ENCODE measurements at regions not wholly inside any gene's neighbourhood (a gene's known extent, or its start where the extent isn't known, plus 50 kb on each side); places are given as distances from the start of the nearest gene placed in this dataset.

DNA sequence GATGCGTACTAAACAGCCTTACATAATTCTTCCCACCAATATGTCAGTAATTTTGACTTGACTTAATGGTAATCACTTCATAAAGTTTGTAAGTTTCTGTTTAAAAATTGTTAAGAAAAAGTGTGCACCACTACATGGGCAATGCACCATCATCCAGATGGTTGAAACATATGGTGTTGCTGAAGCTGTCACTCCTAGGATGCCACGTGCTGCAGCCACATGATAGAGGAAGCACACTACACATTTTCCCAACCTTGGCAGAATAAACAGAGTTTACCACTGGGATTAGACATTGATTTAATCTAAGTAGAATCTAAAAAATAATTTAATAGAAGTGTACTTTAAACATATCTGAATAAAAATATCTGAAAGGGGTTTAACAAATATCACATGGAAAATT, 1209.9 kb downstream of the NSUN3 start:
- no peaks in the 10 kb centered on the region for H3K4me1 ChIP-seq
- no peak overlapping the region for H3K27ac ChIP-seq
- intact Hi-C loops (cut with DNase I): no loop called here
- DNase-seq: no peak
- H3K36me3 ChIP-seq: no peaks in the 10 kb centered on the region
- no peaks in the 10 kb centered on the region for H3K9me3 ChIP-seq
- no peak for TF ChIP-seq POLR2A (IDR thresholded peaks at IDR 0.05)
- TF ChIP-seq, protein P1, sequence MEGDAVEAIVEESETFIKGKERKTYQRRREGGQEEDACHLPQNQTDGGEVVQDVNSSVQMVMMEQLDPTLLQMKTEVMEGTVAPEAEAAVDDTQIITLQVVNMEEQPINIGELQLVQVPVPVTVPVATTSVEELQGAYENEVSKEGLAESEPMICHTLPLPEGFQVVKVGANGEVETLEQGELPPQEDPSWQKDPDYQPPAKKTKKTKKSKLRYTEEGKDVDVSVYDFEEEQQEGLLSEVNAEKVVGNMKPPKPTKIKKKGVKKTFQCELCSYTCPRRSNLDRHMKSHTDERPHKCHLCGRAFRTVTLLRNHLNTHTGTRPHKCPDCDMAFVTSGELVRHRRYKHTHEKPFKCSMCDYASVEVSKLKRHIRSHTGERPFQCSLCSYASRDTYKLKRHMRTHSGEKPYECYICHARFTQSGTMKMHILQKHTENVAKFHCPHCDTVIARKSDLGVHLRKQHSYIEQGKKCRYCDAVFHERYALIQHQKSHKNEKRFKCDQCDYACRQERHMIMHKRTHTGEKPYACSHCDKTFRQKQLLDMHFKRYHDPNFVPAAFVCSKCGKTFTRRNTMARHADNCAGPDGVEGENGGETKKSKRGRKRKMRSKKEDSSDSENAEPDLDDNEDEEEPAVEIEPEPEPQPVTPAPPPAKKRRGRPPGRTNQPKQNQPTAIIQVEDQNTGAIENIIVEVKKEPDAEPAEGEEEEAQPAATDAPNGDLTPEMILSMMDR (IDR thresholded peaks at IDR 0.05): no peak
- WGBS, 2 donors: 88 to 90% methylated on average over 2 of the region's 2 CpGs
- no peak overlapping the region for H3K4me3 ChIP-seq (replicated peaks in 1 of 3)
- no peaks in the 10 kb centered on the region for H3K27me3 ChIP-seq

DNA sequence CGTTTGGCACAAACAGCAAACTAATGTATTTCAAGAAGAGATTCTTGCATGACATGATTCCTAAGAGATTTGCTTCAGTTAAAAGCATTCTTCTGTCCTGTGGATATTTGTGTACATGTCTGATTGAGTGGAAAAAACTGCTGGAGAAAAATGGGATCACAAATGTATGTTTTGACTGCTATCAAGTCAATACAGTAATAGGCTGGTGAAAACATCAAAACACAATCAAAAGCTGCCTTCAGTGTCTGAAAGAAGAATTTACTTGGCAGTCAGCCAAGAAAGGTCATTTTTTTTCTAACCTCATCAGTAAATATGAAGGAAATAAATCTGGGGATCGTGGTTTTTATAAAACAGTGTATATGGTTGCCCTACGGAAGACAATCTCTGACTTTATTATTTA, 1214.8 kb downstream of the NSUN3 start:
- WGBS, 2 donors: 46 to 49% methylated on average over 3 of the region's 3 CpGs
- Histone ChIP-seq H3K4me3 (replicated peaks in 1 of 3) (no peak overlapping the region), H3K27me3 (no peaks in the 10 kb centered on the region), H3K27ac (no peak overlapping the region), H3K36me3 (no peaks in the 10 kb centered on the region), H3K9me3 (no peaks in the 10 kb centered on the region), H3K4me1 (no peaks in the 10 kb centered on the region)
- TF ChIP-seq, protein P1 (IDR thresholded peaks at IDR 0.05): no peak
- no peak for TF ChIP-seq POLR2A (IDR thresholded peaks at IDR 0.05)
- no peak for DNase-seq
- intact Hi-C loops (cut with DNase I): no loop called here

DNA sequence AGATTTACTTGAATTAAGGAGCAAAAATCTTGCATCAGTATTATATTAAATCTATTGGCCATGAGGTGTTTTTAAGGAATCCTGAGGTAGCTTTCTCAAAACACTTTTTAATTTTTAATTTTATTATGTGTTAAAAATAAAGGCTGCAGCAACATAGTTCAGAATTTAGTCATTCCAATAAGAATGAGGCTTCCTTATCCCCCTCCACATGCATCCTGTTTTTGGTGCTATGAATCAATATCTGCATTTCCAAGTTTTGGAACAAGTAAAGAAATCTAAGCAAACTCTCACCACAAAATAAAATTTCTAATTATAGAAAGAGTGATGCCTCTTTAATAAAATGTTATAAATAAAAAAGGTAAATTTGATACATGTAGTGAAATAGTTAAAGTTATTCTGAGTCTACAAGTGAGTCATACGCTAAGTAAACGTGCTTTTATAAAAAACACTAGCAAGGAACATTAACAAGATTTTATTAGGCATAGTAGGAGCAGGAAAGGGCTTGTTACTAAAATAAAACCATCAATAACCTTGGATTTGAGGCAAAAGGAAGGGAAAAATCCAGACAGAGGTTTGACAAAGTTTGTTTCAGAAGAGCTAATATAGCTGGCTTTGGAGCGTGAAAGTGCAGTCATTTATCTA, 1218.0 kb downstream of the NSUN3 start:
- 47 to 53% methylated on average over 3 of the region's 3 CpGs for WGBS, 2 donors
- Histone ChIP-seq H3K4me3 (replicated peaks in 1 of 3) (no peak overlapping the region), H3K9me3 (no peaks in the 10 kb centered on the region), H3K27me3 (no peaks in the 10 kb centered on the region), H3K4me1 (no peaks in the 10 kb centered on the region), H3K27ac (no peak overlapping the region), H3K36me3 (no peaks in the 10 kb centered on the region)
- no peak for TF ChIP-seq POLR2A (IDR thresholded peaks at IDR 0.05)
- TF ChIP-seq, protein P1 (IDR thresholded peaks at IDR 0.05): no peak
- intact Hi-C loops (cut with DNase I): no loop called here
- no peak for DNase-seq

DNA sequence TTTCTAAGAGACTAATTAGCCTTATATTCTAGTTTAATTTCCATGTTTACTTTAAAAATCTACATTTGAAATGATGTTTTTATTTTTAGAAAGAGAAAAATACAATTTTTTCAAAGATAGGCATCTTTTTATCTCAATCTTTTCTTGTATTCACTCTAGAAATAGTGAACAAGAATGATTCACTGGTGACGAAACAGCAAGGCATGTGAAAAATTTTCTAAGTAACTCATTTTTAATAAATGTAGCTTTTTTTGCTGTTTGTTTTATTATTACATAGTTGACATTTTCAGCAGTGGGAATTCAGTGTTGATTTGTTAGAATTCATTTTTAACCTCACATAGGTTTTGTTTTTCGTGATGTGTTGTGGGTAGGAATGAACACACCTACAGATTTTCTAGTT, 1226.4 kb downstream of the NSUN3 start:
- WGBS, 2 donors: 85 to 90% methylated on average over 2 of the region's 2 CpGs
- Histone ChIP-seq H3K36me3 (no peaks in the 10 kb centered on the region), H3K27me3 (no peaks in the 10 kb centered on the region), H3K4me1 (no peaks in the 10 kb centered on the region), H3K27ac (no peak overlapping the region), H3K4me3 (replicated peaks in 1 of 3) (no peak overlapping the region), H3K9me3 (no peaks in the 10 kb centered on the region)
- TF ChIP-seq, protein P1 (IDR thresholded peaks at IDR 0.05): no peak
- no peak for TF ChIP-seq POLR2A (IDR thresholded peaks at IDR 0.05)
- intact Hi-C loops (cut with DNase I): no loop called here
- DNase-seq: no peak

DNA sequence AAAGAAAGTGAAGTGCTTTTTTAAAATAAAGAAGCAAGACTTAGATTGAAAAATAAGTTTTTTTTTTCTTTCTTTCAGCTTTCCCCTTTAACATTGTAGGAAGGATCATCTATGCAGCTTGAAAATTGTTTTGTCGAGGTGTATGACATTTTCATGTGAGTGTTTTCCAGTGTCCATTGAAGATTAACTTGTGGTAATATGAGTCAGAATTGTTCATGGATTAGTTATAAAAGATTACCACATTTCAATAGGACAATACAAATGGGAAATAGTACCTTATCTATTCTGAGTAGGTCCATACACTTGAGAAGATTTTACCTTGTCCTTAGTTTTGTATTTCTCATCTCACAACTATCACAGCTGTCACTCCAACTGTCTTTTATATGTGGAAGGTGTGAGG, 1234.7 kb downstream of the NSUN3 start:
- intact Hi-C loops (cut with DNase I): no loop called here
- no peak overlapping the region for H3K4me3 ChIP-seq (replicated peaks in 1 of 3)
- no peaks in the 10 kb centered on the region for H3K4me1 ChIP-seq
- no peaks in the 10 kb centered on the region for H3K27me3 ChIP-seq
- WGBS, 2 donors: 87 to 92% methylated on average over 1 of the region's 1 CpG
- no peak for DNase-seq
- H3K9me3 ChIP-seq: no peaks in the 10 kb centered on the region
- no peak overlapping the region for H3K27ac ChIP-seq
- TF ChIP-seq, protein P1 (IDR thresholded peaks at IDR 0.05): no peak
- no peak for TF ChIP-seq POLR2A (IDR thresholded peaks at IDR 0.05)
- H3K36me3 ChIP-seq: no peaks in the 10 kb centered on the region
